Heart left ventricle (tissue), 16 donors: ENCODE measurements at regions not wholly inside any gene's neighbourhood (a gene's known extent, or its start where the extent isn't known, plus 50 kb on each side); places are given as distances from the start of the nearest gene placed in this dataset.

Source experiments
- ATAC-seq, 4 donors: fragments of 200-7000 bp; cut with Tn5 transposase; one replicate each; pipeline ENCODE4 v1.9.1; 2020 to 2022; ENCODE audit warnings: moderate library complexity in 4 of 4, mild to moderate bottlenecking in 3 of 4, moderate number of reproducible peaks in 1 of 4
- DNase-seq, 5 donors: peaks; one replicate each; pipeline ENCODE4 v3.0.0-alpha.2; 2020
- H3K27ac ChIP-seq, 12 donors: fragments of 200-600 bp; sonication (generic) in 4 of 12; one replicate each; pipeline versions ENCODE4 v1.5.0 to v1.8.0; 2016 to 2022; ENCODE audit warnings: mild to moderate bottlenecking in 2 of 12
- H3K27me3 ChIP-seq, 9 donors: fragments of 200-600 bp; sonication (generic) in 2 of 9; one replicate each; pipeline versions ENCODE4 v1.5.1 to v1.8.0; 2016 to 2022; ENCODE audit warnings: mild to moderate bottlenecking in 3 of 9
- H3K36me3 ChIP-seq, 9 donors: fragments of 200-600 bp; sonication (generic) in 2 of 9; one replicate each; pipeline versions ENCODE4 v1.5.0 to v1.8.0; 2018 to 2022; ENCODE audit warnings: mild to moderate bottlenecking in 2 of 9
- H3K4me1 ChIP-seq, 12 donors: fragments of 200-600 bp; sonication (generic) in 4 of 12; one replicate each; pipeline versions ENCODE4 v1.5.0 to v1.8.0; 2016 to 2022; ENCODE audit warnings: mild to moderate bottlenecking in 3 of 12
- H3K4me3 ChIP-seq, 12 donors: fragments of 200-600 bp; sonication (generic) in 4 of 12; one replicate each; pipeline versions ENCODE4 v1.5.0 to v1.8.0; 2017 to 2022; ENCODE audit warnings: mild to moderate bottlenecking in 9 of 12, moderate library complexity in 4 of 12
- H3K9me3 ChIP-seq, 12 donors: fragments of 200-600 bp; sonication (generic) in 4 of 12; one replicate each; pipeline versions ENCODE4 v1.5.0 to v1.8.0; 2016 to 2022; ENCODE audit warnings: mild to moderate bottlenecking in 1 of 12
- POLR2A ChIP-seq, 2 donors: fragments of 450-650 bp; IDR thresholded peaks; one replicate each; pipeline ENCODE4 v1.6.1; 2017; ENCODE audit warnings: antibody characterized with exemption in 2 of 2, mild to moderate bottlenecking in 2 of 2, moderate library complexity in 2 of 2
- WGBS, 4 donors: extraction: QIAGEN DNeasy Blood & Tissue Kit in 2 of 4; methylation state at CpG; one replicate each; pipeline versions ENCODE4 v1.1.5 to v1.1.7; 2013 to 2018; 5-methylcytosine and 5-hydroxymethylcytosine counted together
- intact Hi-C, 10 donors: fragments of 100-400 bp; cut with DNase I; formaldehyde crosslinking; loops; one replicate each; pipeline versions ENCODE4 v1.11.1 to v1.14.2; 2022
- TF ChIP-seq, protein P1 (sequence below), 12 donors: fragments of 200-600 bp; sonication (generic) in 4 of 12; IDR thresholded peaks; one replicate each; pipeline versions ENCODE4 v1.5.0 to v1.8.0; 2018 to 2022; ENCODE audit warnings: antibody characterized with exemption in 12 of 12, mild to moderate bottlenecking in 5 of 12
- donor health status: ischemic (EF 13 %, LVEDD 7.1; RV severe dilation, severe dysfunction).
- donor health status: healthy with polysubstance abuse.
- donor health status: DM: no; HTN: yes; CAD: no.
- donor health status: DM: no; HTN: no; CAD: no.
- donor health status: ischemic (EF 25% LVEDD 6.9; RV normal size, moderate dysfunction).
- donor health status: ischemic (EF 25% LVEDD 5.7; RV mildly dilated, moderate dysfunction).
- donor health status: healthy.
- donor health status: DM: yes; HTN: yes; CAD: no.
- donor health status: ischemic (EF 35%, LVEDD 5.7; RV mildly dilated, moderate dysfunction).
- donor health status: nonischemic (EF 11% LVEDD 7.7; RV severe dilation, severe dysfunction).
- donor health status: DM: yes; HTN: yes; CAD: no.
- donor health status: PGD.
- donor health status: ischemic (EF 29% LVEDD 5.4; RV normal size, mild dysfunction).
- donor health status: nonischemic (EF 23%, LVEDD 6.1; RV moderate dilation, normal function).

DNA sequence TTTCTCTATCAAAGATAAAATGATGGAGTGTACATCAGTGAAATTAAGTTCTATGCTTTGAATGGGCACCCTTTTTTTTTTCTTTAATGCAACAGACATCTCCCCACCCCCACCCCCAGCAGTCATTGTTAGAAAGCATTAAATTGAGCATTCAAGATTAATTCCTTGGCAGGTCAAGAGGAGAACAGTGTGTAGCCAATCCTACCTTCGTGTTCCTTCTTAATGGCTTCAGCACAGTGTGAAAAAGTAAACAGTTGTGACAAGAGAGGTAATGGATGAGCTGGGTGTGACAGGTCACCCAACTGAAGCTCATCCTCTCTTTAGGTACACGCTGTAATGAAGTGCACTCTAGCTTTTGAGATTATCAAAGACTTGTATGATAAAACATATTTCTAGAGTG is 198.5 kb upstream of the RARB start:
- no peak overlapping the region for H3K27ac ChIP-seq
- intact Hi-C loops, result no loop called here
- H3K27me3 ChIP-seq, result no peaks in the 10 kb centered on the region
- no peak for DNase-seq
- WGBS, 4 donors, result 47 to 68% (median 58%) methylated on average over 2 of the region's 2 CpGs
- no peak for ATAC-seq
- TF ChIP-seq, protein P1, sequence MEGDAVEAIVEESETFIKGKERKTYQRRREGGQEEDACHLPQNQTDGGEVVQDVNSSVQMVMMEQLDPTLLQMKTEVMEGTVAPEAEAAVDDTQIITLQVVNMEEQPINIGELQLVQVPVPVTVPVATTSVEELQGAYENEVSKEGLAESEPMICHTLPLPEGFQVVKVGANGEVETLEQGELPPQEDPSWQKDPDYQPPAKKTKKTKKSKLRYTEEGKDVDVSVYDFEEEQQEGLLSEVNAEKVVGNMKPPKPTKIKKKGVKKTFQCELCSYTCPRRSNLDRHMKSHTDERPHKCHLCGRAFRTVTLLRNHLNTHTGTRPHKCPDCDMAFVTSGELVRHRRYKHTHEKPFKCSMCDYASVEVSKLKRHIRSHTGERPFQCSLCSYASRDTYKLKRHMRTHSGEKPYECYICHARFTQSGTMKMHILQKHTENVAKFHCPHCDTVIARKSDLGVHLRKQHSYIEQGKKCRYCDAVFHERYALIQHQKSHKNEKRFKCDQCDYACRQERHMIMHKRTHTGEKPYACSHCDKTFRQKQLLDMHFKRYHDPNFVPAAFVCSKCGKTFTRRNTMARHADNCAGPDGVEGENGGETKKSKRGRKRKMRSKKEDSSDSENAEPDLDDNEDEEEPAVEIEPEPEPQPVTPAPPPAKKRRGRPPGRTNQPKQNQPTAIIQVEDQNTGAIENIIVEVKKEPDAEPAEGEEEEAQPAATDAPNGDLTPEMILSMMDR (IDR thresholded peaks at IDR 0.05), result no peak
- no peak for TF ChIP-seq POLR2A (IDR thresholded peaks at IDR 0.05)
- H3K4me1 ChIP-seq, result no peaks in the 10 kb centered on the region
- no peak overlapping the region for H3K4me3 ChIP-seq
- no peaks in the 10 kb centered on the region for H3K9me3 ChIP-seq
- H3K36me3 ChIP-seq, result no peaks in the 10 kb centered on the region

DNA sequence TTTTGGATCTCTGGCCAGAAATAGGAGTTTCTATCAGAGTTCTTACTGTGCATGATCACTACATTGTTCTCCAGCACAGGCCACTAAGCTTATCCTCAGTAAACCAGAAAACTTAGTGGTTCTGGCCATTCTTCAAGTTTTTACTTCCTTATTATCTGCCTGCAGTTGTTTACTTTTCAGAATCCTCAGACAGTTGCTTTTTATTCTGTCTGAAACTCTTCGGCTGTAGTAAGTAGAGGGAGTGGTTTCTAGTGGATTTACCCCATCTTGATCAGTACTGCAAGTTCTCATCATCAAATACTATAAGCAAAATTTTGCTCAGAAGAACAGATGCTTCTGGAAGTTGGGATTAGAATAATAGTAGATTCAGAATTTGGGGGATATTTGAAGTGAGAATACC is 193.0 kb upstream of the RARB start:
- H3K9me3 ChIP-seq, result no peaks in the 10 kb centered on the region
- H3K4me3 ChIP-seq, result no peak overlapping the region
- no peaks in the 10 kb centered on the region for H3K36me3 ChIP-seq
- no peak for DNase-seq
- no peak overlapping the region for H3K27ac ChIP-seq
- intact Hi-C loops, result no loop called here
- WGBS, 4 donors, result 31 to 46% (median 37%) methylated on average over 1 of the region's 1 CpG
- peaks cover 0 to 3% (median 0%) of the 10 kb centered on the region in 12 donors for H3K4me1 ChIP-seq
- TF ChIP-seq, protein P1 (IDR thresholded peaks at IDR 0.05), result no peak
- TF ChIP-seq POLR2A (IDR thresholded peaks at IDR 0.05), result no peak
- no peaks in the 10 kb centered on the region for H3K27me3 ChIP-seq
- ATAC-seq, result no peak

DNA sequence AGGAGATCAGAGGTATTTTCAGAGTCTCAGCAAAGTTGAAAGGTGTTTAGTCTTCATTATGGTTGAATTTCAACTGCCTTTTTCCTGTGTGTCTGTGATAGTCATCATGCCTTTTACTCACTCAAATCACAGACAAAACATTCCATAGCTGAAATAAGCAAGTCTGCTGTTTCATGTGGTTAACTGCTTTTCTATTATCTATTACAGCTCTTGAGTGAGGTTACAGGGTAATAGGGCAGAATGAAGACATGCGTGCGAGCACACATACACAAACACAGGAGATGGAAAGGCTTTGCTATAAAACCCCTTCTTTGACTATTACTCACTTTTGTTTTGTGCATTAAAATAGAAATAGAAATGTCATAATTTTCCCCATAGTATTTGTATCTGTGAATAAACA is 192.6 kb upstream of the RARB start:
- Histone ChIP-seq H3K9me3 (no peaks in the 10 kb centered on the region), H3K27me3 (no peaks in the 10 kb centered on the region), H3K4me3 (no peak overlapping the region), H3K36me3 (no peaks in the 10 kb centered on the region), H3K4me1 (peaks cover 0 to 3% (median 0%) of the 10 kb centered on the region in 12 donors), H3K27ac (no peak overlapping the region)
- no peak for TF ChIP-seq POLR2A (IDR thresholded peaks at IDR 0.05)
- TF ChIP-seq, protein P1 (IDR thresholded peaks at IDR 0.05), result no peak
- no peak for ATAC-seq
- intact Hi-C loops, result no loop called here
- DNase-seq, result no peak
- 63 to 79% (median 71%) methylated on average over 2 of the region's 2 CpGs for WGBS, 4 donors

DNA sequence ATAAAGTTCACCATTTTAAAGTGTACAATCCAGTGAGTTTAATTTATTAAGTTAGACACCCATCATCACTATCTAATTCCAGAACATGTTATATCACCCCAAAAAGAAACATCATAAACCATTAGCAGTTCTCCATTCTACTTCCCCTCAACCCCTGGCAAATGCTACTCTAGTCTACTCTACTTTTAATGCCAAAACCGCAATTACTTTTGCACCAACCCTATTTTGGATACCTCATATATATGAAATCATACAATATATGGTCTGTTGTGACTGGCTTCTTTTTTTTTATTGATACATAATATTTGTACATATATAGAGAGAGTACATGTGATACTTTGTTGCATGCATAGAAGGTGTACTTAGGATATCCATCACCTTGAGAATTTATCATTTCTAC is 190.5 kb upstream of the RARB start:
- WGBS, 4 donors, result 94 to 98% (median 95%) methylated on average over 1 of the region's 1 CpG
- Histone ChIP-seq H3K4me1 (peaks cover 0 to 3% (median 0%) of the 10 kb centered on the region in 12 donors), H3K4me3 (no peak overlapping the region), H3K27ac (no peak overlapping the region), H3K36me3 (no peaks in the 10 kb centered on the region), H3K27me3 (no peaks in the 10 kb centered on the region), H3K9me3 (peaks cover 0 to 16% (median 3%) of the 10 kb centered on the region in 12 donors)
- ATAC-seq (no peak), DNase-seq (no peak)
- intact Hi-C loops, result no loop called here
- no peak for TF ChIP-seq POLR2A (IDR thresholded peaks at IDR 0.05)
- TF ChIP-seq, protein P1 (IDR thresholded peaks at IDR 0.05), result no peak
